Ovary (tissue), 3 donors: ENCODE measurements at regions not wholly inside any gene's neighbourhood (a gene's known extent, or its start where the extent isn't known, plus 50 kb on each side); places are given as distances from the start of the nearest gene placed in this dataset.

Experiments used
- CTCF ChIP-seq, 3 donors: fragments of 450-650 bp in 2 of 3; fragments of 200-600 bp in 1 of 3; IDR thresholded peaks; one replicate each; pipeline versions ENCODE4 v1.5.1 to v1.8.0; 2016 to 2022; ENCODE audit warnings: antibody characterized with exemption in 3 of 3, mild to moderate bottlenecking in 1 of 3
- POLR2A ChIP-seq: fragments of 450-650 bp; IDR thresholded peaks from one replicate; pipeline ENCODE4 v1.6.1; 2017; ENCODE audit warnings: antibody characterized with exemption, mild to moderate bottlenecking, moderate library complexity
- donor health status: DM: no; HTN: no; CAD: no.

- TF ChIP-seq POLR2A (no peak), CTCF (IDR thresholded peaks at IDR 0.05) (no peak)
Measured at GRCh38 chr1:200275415-200275814, 134.4 kb downstream of the ZNF281 start.
